ENCODE measurements at regions not wholly inside any gene's neighbourhood (a gene's known extent, or its start where the extent isn't known, plus 50 kb on each side); places are given as distances from the start of the nearest gene placed in this dataset.

- Histone ChIP-seq H3K9me3 (ENCODE audit: insufficient read depth, low read length) (no peaks in the 10 kb centered on the region), H3K9ac (ENCODE audit: low read length) (no peak overlapping the region), H3K4me3 (ENCODE audit: insufficient read depth, low read length, poor library complexity, severe bottlenecking) (no peak overlapping the region), H3K36me3 (ENCODE audit: low read length) (no peaks in the 10 kb centered on the region), H4K20me1 (ENCODE audit: low read depth, low read length) (no peaks in the 10 kb centered on the region), H3F3A (ENCODE audit: insufficient read depth) (no peaks in the 10 kb centered on the region), H2AFZ (ENCODE audit: low read depth, low read length, severe bottlenecking) (no peak overlapping the region), H3K79me2 (ENCODE audit: insufficient read depth, low read length) (no peaks in the 10 kb centered on the region), H3K4me2 (ENCODE audit: low read depth, low read length, poor library complexity, severe bottlenecking) (no peak overlapping the region), H3K9me2 (replicated peaks; ENCODE audit: insufficient read depth, low read length) (no peaks in the 10 kb centered on the region), H3K27me3 (ENCODE audit: low read length) (no peaks in the 10 kb centered on the region), H3K27ac (ENCODE audit: low read depth, low read length) (no peak overlapping the region)
- TF ChIP-seq, protein P1, sequence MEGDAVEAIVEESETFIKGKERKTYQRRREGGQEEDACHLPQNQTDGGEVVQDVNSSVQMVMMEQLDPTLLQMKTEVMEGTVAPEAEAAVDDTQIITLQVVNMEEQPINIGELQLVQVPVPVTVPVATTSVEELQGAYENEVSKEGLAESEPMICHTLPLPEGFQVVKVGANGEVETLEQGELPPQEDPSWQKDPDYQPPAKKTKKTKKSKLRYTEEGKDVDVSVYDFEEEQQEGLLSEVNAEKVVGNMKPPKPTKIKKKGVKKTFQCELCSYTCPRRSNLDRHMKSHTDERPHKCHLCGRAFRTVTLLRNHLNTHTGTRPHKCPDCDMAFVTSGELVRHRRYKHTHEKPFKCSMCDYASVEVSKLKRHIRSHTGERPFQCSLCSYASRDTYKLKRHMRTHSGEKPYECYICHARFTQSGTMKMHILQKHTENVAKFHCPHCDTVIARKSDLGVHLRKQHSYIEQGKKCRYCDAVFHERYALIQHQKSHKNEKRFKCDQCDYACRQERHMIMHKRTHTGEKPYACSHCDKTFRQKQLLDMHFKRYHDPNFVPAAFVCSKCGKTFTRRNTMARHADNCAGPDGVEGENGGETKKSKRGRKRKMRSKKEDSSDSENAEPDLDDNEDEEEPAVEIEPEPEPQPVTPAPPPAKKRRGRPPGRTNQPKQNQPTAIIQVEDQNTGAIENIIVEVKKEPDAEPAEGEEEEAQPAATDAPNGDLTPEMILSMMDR (IDR thresholded peaks at IDR 0.05; ENCODE audit: insufficient read depth, low read length, poor library complexity, severe bottlenecking): no peak
- TF ChIP-seq EZH2phosphoT487 (conservative IDR thresholded peaks at IDR 0.05; ENCODE audit: low read length): no peak
Observed at GRCh38 chr5:158064334-158065123, 205.6 kb upstream of the CLINT1 start.

DNA sequence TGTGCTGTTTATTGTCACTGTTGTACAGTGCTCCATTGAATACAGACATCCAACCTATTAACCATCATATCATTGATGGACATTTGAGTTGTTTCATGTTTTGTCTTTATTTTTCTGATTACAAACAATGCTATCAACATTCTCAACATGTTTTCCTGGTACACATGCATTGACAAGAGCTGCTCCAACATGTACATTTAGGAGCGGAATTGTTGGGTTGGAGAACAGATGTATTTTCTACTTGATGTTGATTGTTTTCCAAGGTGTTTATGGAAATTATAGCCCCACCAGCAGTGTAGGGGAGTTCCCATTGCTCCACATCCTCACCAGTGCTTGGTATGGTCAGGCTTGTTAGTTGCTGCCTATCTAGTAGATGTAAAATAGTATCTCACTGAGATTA, 204.1 kb upstream of the CLINT1 start:
- Histone ChIP-seq H3K9me3 (ENCODE audit: insufficient read depth, low read length) (no peaks in the 10 kb centered on the region), H3F3A (ENCODE audit: insufficient read depth) (no peaks in the 10 kb centered on the region), H3K79me2 (ENCODE audit: insufficient read depth, low read length) (no peaks in the 10 kb centered on the region), H3K36me3 (ENCODE audit: low read length) (no peaks in the 10 kb centered on the region), H3K9ac (ENCODE audit: low read length) (no peak overlapping the region), H3K9me2 (replicated peaks; ENCODE audit: insufficient read depth, low read length) (no peaks in the 10 kb centered on the region), H3K27ac (ENCODE audit: low read depth, low read length) (no peak overlapping the region), H3K4me2 (ENCODE audit: low read depth, low read length, poor library complexity, severe bottlenecking) (no peak overlapping the region), H2AFZ (ENCODE audit: low read depth, low read length, severe bottlenecking) (no peak overlapping the region), H3K27me3 (ENCODE audit: low read length) (no peaks in the 10 kb centered on the region), H3K4me3 (ENCODE audit: insufficient read depth, low read length, poor library complexity, severe bottlenecking) (no peak overlapping the region), H4K20me1 (ENCODE audit: low read depth, low read length) (no peaks in the 10 kb centered on the region)
- TF ChIP-seq, protein P1 (IDR thresholded peaks at IDR 0.05; ENCODE audit: insufficient read depth, low read length, poor library complexity, severe bottlenecking): no peak
- no peak for TF ChIP-seq EZH2phosphoT487 (conservative IDR thresholded peaks at IDR 0.05; ENCODE audit: low read length)

DNA sequence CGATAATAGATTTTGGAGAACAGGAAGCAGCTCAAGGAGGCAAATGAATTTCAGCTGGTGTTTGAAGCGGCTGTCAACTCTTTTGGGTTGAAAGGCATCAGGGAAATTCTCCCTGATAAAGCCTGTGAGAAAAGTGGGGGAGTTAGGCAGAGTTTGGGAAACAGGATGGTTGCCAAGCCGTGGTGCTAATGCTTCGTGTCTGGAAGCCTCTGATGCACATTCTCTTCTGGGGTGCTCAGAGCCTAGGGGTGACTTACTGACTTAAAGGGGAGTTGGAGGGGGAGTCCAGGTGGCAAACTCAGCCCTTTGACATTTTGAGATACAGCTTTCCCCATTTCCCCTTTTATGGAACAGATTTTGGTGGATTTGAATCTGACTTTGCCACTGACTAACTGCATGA, 202.5 kb upstream of the CLINT1 start:
- Histone ChIP-seq H2AFZ (ENCODE audit: low read depth, low read length, severe bottlenecking) (no peak overlapping the region), H3K9ac (ENCODE audit: low read length) (no peak overlapping the region), H3K4me3 (ENCODE audit: insufficient read depth, low read length, poor library complexity, severe bottlenecking) (no peak overlapping the region), H3K9me3 (ENCODE audit: insufficient read depth, low read length) (no peaks in the 10 kb centered on the region), H3K36me3 (ENCODE audit: low read length) (no peaks in the 10 kb centered on the region), H3K9me2 (replicated peaks; ENCODE audit: insufficient read depth, low read length) (no peaks in the 10 kb centered on the region), H4K20me1 (ENCODE audit: low read depth, low read length) (no peaks in the 10 kb centered on the region), H3K4me2 (ENCODE audit: low read depth, low read length, poor library complexity, severe bottlenecking) (no peak overlapping the region), H3K27me3 (ENCODE audit: low read length) (no peaks in the 10 kb centered on the region), H3F3A (ENCODE audit: insufficient read depth) (no peaks in the 10 kb centered on the region), H3K79me2 (ENCODE audit: insufficient read depth, low read length) (no peaks in the 10 kb centered on the region), H3K27ac (ENCODE audit: low read depth, low read length) (no peak overlapping the region)
- TF ChIP-seq, protein P1 (IDR thresholded peaks at IDR 0.05; ENCODE audit: insufficient read depth, low read length, poor library complexity, severe bottlenecking): no peak
- TF ChIP-seq EZH2phosphoT487 (conservative IDR thresholded peaks at IDR 0.05; ENCODE audit: low read length): no peak

Measured in SU-DHL-6 (cell line).